Stimulated activated CD8-positive, alpha-beta memory T cell treated with anti-CD3 and anti-CD28 coated beads, Interleukin-7, amount 100 ng/mL, for 4 hours (primary cell): ENCODE measurements at regions not wholly inside any gene's neighbourhood (a gene's known extent, or its start where the extent isn't known, plus 50 kb on each side); places are given as distances from the start of the nearest gene placed in this dataset.

Source experiments
- DNase-seq, 2 donors: peaks; one replicate each; pipeline ENCODE4 v3.0.0-alpha.2; 2020; ENCODE audit warnings: low read depth in 2 of 2

- no peak for DNase-seq
Observed at GRCh38 chr7:155215576-155216325, 81.9 kb upstream of the INSIG1 start.

- no peak for DNase-seq
Observed at GRCh38 chr7:155216475-155217272, 81.0 kb upstream of the INSIG1 start.

GRCh38 chr7:155217634-155218033 lies 80.0 kb upstream of the INSIG1 start:
- DNase-seq: no peak

GRCh38 chr7:155218276-155219153 lies 79.2 kb upstream of the INSIG1 start:
- no peak for DNase-seq

GRCh38 chr7:155219154-155219531 lies 78.5 kb upstream of the INSIG1 start:
- no peak for DNase-seq

GRCh38 chr7:155219947-155220769 lies 77.5 kb upstream of the INSIG1 start:
- DNase-seq: no peak

- no peak for DNase-seq
Observed at GRCh38 chr7:155220903-155221302, 76.8 kb upstream of the INSIG1 start.

- DNase-seq: no peak
Observed at GRCh38 chr7:155221547-155221946, 76.1 kb upstream of the INSIG1 start.

GRCh38 chr7:155222061-155222460 lies 75.6 kb upstream of the INSIG1 start:
- DNase-seq: no peak

- no peak for DNase-seq
Observed at GRCh38 chr7:155222573-155222972, 75.1 kb upstream of the INSIG1 start.

- no peak for DNase-seq
Observed at GRCh38 chr7:155223021-155223420, 74.7 kb upstream of the INSIG1 start.

- no peak for DNase-seq
Observed at GRCh38 chr7:155223503-155223902, 74.2 kb upstream of the INSIG1 start.

- no peak for DNase-seq
Observed at GRCh38 chr7:155224116-155224811, 73.4 kb upstream of the INSIG1 start.

- DNase-seq: no peak
Observed at GRCh38 chr7:155225095-155225494, 72.6 kb upstream of the INSIG1 start.

GRCh38 chr7:155225516-155225915 lies 72.2 kb upstream of the INSIG1 start:
- DNase-seq: no peak

- no peak for DNase-seq
Observed at GRCh38 chr7:155226261-155227003, 71.2 kb upstream of the INSIG1 start.

- no peak for DNase-seq
Observed at GRCh38 chr7:155227004-155227787, 70.5 kb upstream of the INSIG1 start.

GRCh38 chr7:155227788-155228458 lies 69.8 kb upstream of the INSIG1 start:
- no peak for DNase-seq

GRCh38 chr7:155228459-155228845 lies 69.2 kb upstream of the INSIG1 start:
- no peak for DNase-seq
